Stomach smooth muscle (tissue), 2 donors: ENCODE measurements at regions not wholly inside any gene's neighbourhood (a gene's known extent, or its start where the extent isn't known, plus 50 kb on each side); places are given as distances from the start of the nearest gene placed in this dataset.
A peak's percentile ranks its signal among the peaks of the same experiment; 100 is the strongest.

Source experiments
- H3K27ac ChIP-seq: one replicate; pipeline ENCODE4 v1.7.0; 2013; ENCODE audit warnings: mild to moderate bottlenecking, low read length, inconsistent platforms
- H3K27me3 ChIP-seq, 2 donors: one replicate each; pipeline ENCODE4 v1.7.0; 2013; ENCODE audit warnings: low read length in 2 of 2; ENCODE audit not compliant: insufficient read depth in 2 of 2, control insufficient read depth in 1 of 2
- H3K36me3 ChIP-seq, 2 donors: one replicate each; pipeline ENCODE4 v1.7.0; 2013; ENCODE audit warnings: low read length in 2 of 2; ENCODE audit not compliant: control insufficient read depth in 2 of 2, insufficient read depth in 2 of 2
- H3K4me1 ChIP-seq: one replicate; pipeline ENCODE4 v1.7.0; 2013; ENCODE audit warnings: low read length; ENCODE audit not compliant: control insufficient read depth, insufficient read depth
- H3K4me3 ChIP-seq, 2 donors: one replicate each; pipeline ENCODE4 v1.7.0; 2013; ENCODE audit warnings: low read length in 2 of 2
- H3K9ac ChIP-seq, 2 donors: one replicate each; pipeline ENCODE4 v1.7.0; 2013; ENCODE audit warnings: low read length in 2 of 2, mild to moderate bottlenecking in 1 of 2
- H3K9me3 ChIP-seq, 2 donors: one replicate each; pipeline ENCODE4 v1.7.0; 2013; ENCODE audit warnings: low read length in 2 of 2; ENCODE audit not compliant: control insufficient read depth in 2 of 2
- donor health status: healthy.
- donor health status: Pancreatic carcinoma.

- Histone ChIP-seq H3K4me3 (peak overlapping the region; percentile 42 to 68), H3K4me1 (peaks cover 38% of the 10 kb centered on the region), H3K9ac (no peak overlapping the region), H3K36me3 (no peaks in the 10 kb centered on the region), H3K9me3 (peaks cover 0 to 3% of the 10 kb centered on the region in 2 donors), H3K27me3 (peaks cover 74 to 75% of the 10 kb centered on the region in 2 donors), H3K27ac (no peak overlapping the region)
Observed at GRCh38 chr11:43575913-43576310, 104.6 kb upstream of the HSD17B12 start.

- H3K4me3 ChIP-seq: peak overlapping the region; percentile 42 to 68
- H3K9ac ChIP-seq: no peak overlapping the region
- peaks cover 76% of the 10 kb centered on the region in 2 donors for H3K27me3 ChIP-seq
- H3K9me3 ChIP-seq: peaks cover 0 to 3% of the 10 kb centered on the region in 2 donors
- H3K4me1 ChIP-seq: peaks cover 41% of the 10 kb centered on the region
- H3K27ac ChIP-seq: no peak overlapping the region
- H3K36me3 ChIP-seq: no peaks in the 10 kb centered on the region
Observed at GRCh38 chr11:43576320-43576802, 104.2 kb upstream of the HSD17B12 start.

DNA sequence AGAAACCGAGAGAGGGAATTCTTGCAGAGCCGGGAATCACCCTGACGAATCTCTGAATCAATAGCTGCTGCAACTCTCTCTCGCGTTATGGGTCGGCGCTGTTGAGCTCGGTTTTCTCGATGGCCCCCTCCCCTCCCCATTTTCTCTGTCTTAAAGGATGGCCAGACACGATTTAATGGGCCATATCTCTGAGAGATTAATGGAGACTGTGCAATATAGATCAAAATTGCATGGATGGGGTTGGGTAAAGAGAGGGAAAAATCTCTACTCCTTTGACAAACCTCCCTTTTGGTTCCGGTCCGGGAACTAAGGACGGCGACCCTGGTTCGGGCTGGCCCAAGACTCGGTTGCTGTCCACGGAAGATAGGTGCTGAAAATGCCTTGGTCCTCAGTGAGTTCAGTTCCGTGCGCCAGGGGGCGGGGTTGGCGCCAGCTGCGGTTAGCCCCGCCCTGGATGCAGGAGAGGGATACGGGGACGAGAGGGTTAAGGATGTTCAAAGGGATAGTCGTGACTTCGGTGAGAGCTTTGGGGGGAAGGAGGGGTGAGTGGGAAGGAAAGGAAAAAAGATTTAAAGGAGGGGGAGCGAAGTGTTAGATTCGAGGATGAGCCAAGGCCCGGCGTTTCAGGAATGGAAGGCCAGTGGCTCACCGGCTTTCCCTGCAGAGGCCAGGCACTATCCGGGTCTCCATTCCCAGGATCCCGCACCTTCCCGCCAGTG, 103.6 kb upstream of the HSD17B12 start:
- Histone ChIP-seq H3K27me3 (peaks cover 77 to 82% of the 10 kb centered on the region in 2 donors), H3K27ac (no peak overlapping the region), H3K36me3 (no peaks in the 10 kb centered on the region), H3K9me3 (peaks cover 0 to 3% of the 10 kb centered on the region in 2 donors), H3K9ac (no peak overlapping the region), H3K4me1 (peaks cover 45% of the 10 kb centered on the region), H3K4me3 (peak overlapping the region; percentile 42 to 68)

DNA sequence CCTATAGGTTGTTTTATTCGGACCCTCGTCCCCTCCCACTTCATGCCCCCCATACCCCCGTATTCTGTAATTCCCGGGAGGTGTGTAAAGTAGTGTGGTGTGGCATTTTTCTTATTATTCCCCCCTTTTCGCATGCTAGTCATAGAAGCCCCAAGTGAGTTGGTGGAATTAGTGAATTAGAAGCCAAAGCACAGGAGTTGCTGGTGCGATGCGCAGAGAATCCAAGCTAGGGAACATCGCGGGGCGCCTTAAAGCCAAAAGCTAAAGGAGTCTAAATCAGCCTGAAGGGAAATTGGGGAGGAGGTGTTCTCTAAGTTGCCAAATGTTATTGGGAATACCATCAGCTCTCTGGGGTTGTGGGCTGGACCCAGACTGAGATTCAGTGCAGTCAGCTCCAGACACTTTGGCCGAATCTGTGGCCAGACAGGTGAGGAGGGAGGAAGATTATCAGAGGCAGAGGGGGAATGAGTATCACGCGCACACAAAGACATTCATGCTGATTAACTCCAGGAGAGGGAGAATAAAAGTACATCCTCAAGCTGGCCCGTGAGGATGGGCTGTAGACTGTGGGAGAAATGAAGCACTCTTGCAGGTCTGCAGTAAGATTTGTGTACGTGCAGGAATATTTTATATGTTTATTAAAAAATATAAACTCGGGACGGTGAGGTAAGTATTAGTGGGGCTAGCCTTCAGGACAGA, 102.8 kb upstream of the HSD17B12 start:
- peaks cover 0 to 3% of the 10 kb centered on the region in 2 donors for H3K9me3 ChIP-seq
- H3K4me1 ChIP-seq: peaks cover 47% of the 10 kb centered on the region
- no peak overlapping the region for H3K4me3 ChIP-seq
- peaks cover 79 to 87% of the 10 kb centered on the region in 2 donors for H3K27me3 ChIP-seq
- H3K36me3 ChIP-seq: no peaks in the 10 kb centered on the region
- no peak overlapping the region for H3K27ac ChIP-seq
- no peak overlapping the region for H3K9ac ChIP-seq

GRCh38 chr11:43578346-43579170, 102.0 kb upstream of the HSD17B12 start:
- Histone ChIP-seq H3K36me3 (no peaks in the 10 kb centered on the region), H3K27me3 (peaks cover 79 to 88% of the 10 kb centered on the region in 2 donors), H3K4me1 (peaks cover 47% of the 10 kb centered on the region), H3K27ac (no peak overlapping the region), H3K9me3 (peaks cover 0 to 3% of the 10 kb centered on the region in 2 donors), H3K4me3 (peak overlapping the region in 1 of 2 donors; percentile 66), H3K9ac (no peak overlapping the region)

DNA sequence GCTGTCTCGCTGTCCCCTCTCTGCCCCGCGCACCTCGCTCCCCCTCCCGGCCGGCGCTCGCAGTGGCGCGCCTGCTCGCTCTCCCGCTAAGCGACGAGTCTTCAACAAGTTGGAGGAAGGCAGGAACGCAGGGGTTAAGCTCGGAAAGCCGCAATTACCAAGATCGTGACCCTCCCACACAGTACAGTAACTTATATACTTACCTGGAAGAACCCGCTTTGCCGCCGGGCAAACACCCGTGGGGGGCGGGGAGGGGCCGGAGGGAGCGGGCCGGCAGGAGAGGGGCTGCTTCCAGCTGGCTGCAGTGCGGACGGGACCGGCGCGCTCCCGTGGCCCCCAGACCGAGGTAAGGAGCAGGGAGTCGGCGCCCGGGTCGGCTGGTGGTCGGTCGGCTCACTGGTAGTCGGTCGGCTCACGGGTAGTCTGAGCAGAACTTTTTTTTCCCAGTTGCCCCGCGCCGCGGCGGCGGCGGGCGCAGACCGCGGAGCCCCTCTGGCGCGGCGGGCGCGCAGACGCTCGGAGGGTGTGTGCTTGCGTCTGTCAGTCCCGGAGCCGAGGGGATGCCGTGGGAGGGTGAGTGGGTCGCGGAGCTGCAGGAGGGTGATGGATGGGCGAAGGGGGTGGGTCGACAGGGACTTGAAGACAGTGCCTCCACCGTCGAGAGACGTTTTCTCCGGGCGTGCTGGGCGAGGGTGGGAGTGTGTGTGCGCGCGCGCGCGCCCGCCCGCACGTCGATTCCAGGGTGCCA, 101.2 kb upstream of the HSD17B12 start:
- Histone ChIP-seq H3K4me1 (peaks cover 47% of the 10 kb centered on the region), H3K4me3 (peak overlapping the region; percentile 65 to 66), H3K27me3 (peaks cover 79 to 86% of the 10 kb centered on the region in 2 donors), H3K27ac (no peak overlapping the region), H3K36me3 (no peaks in the 10 kb centered on the region), H3K9me3 (peaks cover 0 to 3% of the 10 kb centered on the region in 2 donors), H3K9ac (no peak overlapping the region)

DNA sequence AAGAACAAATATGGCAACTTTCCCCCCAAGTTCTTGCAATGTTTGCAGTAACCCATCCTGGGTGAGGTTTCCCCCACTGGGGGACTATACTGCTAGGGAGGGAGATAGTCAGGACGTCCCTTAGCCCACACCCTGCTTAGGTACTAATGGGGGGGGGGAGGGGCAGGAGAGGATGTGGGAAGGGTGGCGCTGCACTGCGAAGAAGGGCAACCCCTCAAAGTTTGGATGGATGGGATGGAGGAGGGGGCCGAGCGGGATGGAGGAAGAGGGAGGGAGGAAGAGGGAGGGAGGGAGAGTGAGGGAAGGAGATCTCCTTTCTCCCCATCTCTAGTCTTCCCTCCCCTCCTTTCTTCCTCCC, 100.6 kb upstream of the HSD17B12 start:
- Histone ChIP-seq H3K9ac (no peak overlapping the region), H3K4me1 (peaks cover 44% of the 10 kb centered on the region), H3K27me3 (peaks cover 80 to 85% of the 10 kb centered on the region in 2 donors), H3K27ac (no peak overlapping the region), H3K9me3 (peaks cover 0 to 3% of the 10 kb centered on the region in 2 donors), H3K36me3 (no peaks in the 10 kb centered on the region), H3K4me3 (peak overlapping the region; percentile 65 to 66)

DNA sequence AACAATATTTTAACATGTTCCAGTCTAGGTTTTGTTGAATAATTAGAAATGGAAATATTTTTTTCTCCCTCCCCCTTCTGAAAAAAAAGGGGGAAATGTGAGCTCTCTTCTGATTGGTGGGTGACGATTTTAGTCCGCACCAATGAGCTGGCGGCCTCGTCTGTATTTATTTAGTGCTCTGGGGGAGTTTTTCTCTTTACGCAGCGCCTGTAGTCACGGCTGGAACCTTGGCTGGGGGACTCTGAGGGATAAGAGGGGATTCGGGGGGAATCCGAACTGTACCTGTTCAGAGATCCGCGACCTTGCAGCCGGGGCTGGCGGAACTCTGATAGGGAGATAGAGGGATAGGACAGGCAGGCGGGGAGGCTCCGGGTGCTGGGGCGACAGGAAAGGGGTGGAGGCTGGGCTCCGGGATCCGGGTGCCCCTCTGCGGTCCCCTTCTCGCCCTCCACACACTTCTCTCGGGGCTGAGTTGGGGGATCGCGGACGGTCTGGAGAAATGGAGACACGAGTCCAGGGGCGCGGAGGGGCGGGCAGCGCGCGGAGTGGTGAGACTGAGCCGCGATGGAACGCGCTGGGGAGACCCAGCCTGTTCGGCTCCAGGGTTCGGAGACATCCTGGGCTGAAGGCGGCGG, 99.7 kb upstream of the HSD17B12 start:
- Histone ChIP-seq H3K4me3 (peak overlapping the region; percentile 43 to 47), H3K36me3 (no peaks in the 10 kb centered on the region), H3K27me3 (peaks cover 71 to 77% of the 10 kb centered on the region in 2 donors), H3K4me1 (peaks cover 35% of the 10 kb centered on the region), H3K9ac (no peak overlapping the region), H3K27ac (no peak overlapping the region), H3K9me3 (peaks cover 0 to 3% of the 10 kb centered on the region in 2 donors)

DNA sequence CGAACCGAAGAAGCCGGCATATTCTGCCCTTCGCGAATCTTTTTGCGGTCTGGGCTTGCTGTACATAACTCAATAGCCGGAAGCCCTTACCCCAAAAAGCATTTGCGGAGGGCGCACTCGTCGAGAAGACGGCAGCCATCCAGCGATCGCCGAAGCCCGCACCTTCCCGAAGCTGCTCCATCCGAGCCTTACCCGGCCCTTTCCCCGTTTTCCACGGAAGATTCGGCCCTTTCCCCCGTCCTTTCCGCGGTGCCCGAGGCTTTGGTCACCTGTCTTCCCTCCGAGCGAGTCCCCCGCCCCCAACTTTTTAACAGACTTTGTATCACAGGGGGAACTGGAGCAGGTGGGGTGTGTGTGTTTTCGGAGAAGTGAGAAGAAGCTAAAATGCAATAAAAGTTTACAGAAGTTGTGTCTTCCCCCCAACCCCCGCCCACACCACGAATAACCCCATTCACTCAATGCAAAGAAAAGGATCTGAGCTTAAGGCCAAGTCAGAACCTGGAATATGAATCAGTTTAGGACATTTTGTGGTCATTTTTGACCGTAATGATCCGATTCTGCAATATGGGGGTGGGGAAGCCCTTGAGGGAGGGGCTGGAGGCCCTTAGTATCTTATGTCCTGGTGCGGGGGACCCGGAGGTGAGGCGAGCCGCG, 99.0 kb upstream of the HSD17B12 start:
- Histone ChIP-seq H3K4me3 (peak overlapping the region; percentile 43 to 47), H3K36me3 (no peaks in the 10 kb centered on the region), H3K27ac (no peak overlapping the region), H3K9me3 (peaks cover 0 to 3% of the 10 kb centered on the region in 2 donors), H3K27me3 (peaks cover 71 to 79% of the 10 kb centered on the region in 2 donors), H3K4me1 (peaks cover 28% of the 10 kb centered on the region), H3K9ac (no peak overlapping the region)
